ENCODE measurements at regions not wholly inside any gene's neighbourhood (a gene's known extent, or its start where the extent isn't known, plus 50 kb on each side); places are given as distances from the start of the nearest gene placed in this dataset.

- POLR2A ChIA-PET = no interaction called here
- H3K27me3 ChIP-seq (ENCODE audit: insufficient read depth) = no peaks in the 10 kb centered on the region
- H2AFZ ChIP-seq (ENCODE audit: low read depth) = no peak overlapping the region
- H3F3A ChIP-seq (replicated peaks; ENCODE audit: insufficient read depth) = no peaks in the 10 kb centered on the region
- WGBS (ENCODE audit: low lambda C conversion rate) = 31% methylated on average over 2 of the region's 2 CpGs
- no peaks in the 10 kb centered on the region for H3K9me3 ChIP-seq
- no peaks in the 10 kb centered on the region for H3K9me2 ChIP-seq
- no peak overlapping the region for H3K4me3 ChIP-seq (ENCODE audit: low read depth in 2 of 2, low read length in 1 of 2)
- CTCF ChIA-PET = no interaction called here
- no peaks in the 10 kb centered on the region for H4K20me1 ChIP-seq (ENCODE audit: insufficient read depth)
- no peak overlapping the region for H3K4me2 ChIP-seq
- no peaks in the 10 kb centered on the region for H3K79me2 ChIP-seq (ENCODE audit: insufficient read depth)
- H3K9ac ChIP-seq = no peak overlapping the region
- H3K27ac ChIP-seq (ENCODE audit: low read depth in 2 of 2, low read length in 1 of 2) = no peak overlapping the region
- no peak for DNase-seq
- no peaks in the 10 kb centered on the region for H3K36me3 ChIP-seq (replicated peaks in 1 of 2; ENCODE audit: control insufficient read depth in 1 of 2, insufficient read depth in 2 of 2, low read length in 1 of 2)
- peaks cover 0 to 2% of the 10 kb centered on the region in 2 experiments; a peak in 2 of 4 replicates for H3K4me1 ChIP-seq (ENCODE audit: control insufficient read depth in 1 of 2, insufficient read depth in 2 of 2, low read depth in 1 of 2, low read length in 1 of 2)
- no peak for TF ChIP-seq RXRA (IDR thresholded peaks at IDR 0.05; ENCODE audit: borderline replicate concordance, low read depth)
- TF ChIP-seq TCF12 (IDR thresholded peaks at IDR 0.05) = no peak
- TF ChIP-seq SIN3A (IDR thresholded peaks at IDR 0.05; ENCODE audit: borderline replicate concordance, low read depth, low read length) = no peak
- no peak for TF ChIP-seq USF2 (IDR thresholded peaks at IDR 0.05; ENCODE audit: borderline replicate concordance, low read depth, low read length)
- no peak for TF ChIP-seq RCOR1 (IDR thresholded peaks at IDR 0.05; ENCODE audit: low read length)
- TF ChIP-seq EP300 (IDR thresholded peaks at IDR 0.05; ENCODE audit: borderline replicate concordance in 1 of 2, low read depth in 1 of 2, low read length in 1 of 2) = no peak
- TF ChIP-seq RFX5 (IDR thresholded peaks at IDR 0.05; ENCODE audit: low read length) = no peak
- TF ChIP-seq CTCF (IDR thresholded peaks at IDR 0.05) = no peak
- no peak for TF ChIP-seq POLR2AphosphoS5 (IDR thresholded peaks at IDR 0.05; ENCODE audit: low read depth, low read length)
- TF ChIP-seq MEF2A (IDR thresholded peaks at IDR 0.05; ENCODE audit: borderline replicate concordance, low read depth) = no peak
- no peak for TF ChIP-seq MXI1 (IDR thresholded peaks at IDR 0.05; ENCODE audit: low read depth, low read length)
- TF ChIP-seq IRF3 (IDR thresholded peaks at IDR 0.05; ENCODE audit: low read depth, low read length) = no peak
- no peak for TF ChIP-seq EZH2phosphoT487 (IDR thresholded peaks at IDR 0.05; ENCODE audit: borderline replicate concordance, low read depth)
- no peak for TF ChIP-seq USF1 (IDR thresholded peaks at IDR 0.05; ENCODE audit: borderline replicate concordance, low read depth)
Observed at GRCh38 chr16:79370736-79371135, 229.8 kb downstream of the MAF start.

Data from SK-N-SH (cell line).